ENCODE measurements at regions not wholly inside any gene's neighbourhood (a gene's known extent, or its start where the extent isn't known, plus 50 kb on each side); places are given as distances from the start of the nearest gene placed in this dataset.
"Not testable (repeated sequence)": the region's sequence is repeated elsewhere in the genome, so short reads cannot be mapped to it uniquely, and the experiment has no call there.

- DNase-seq: no peak
These were observed 150.9 kb upstream of the KLF6 start for GRCh38 chr10:3935933-3936359.

DNA sequence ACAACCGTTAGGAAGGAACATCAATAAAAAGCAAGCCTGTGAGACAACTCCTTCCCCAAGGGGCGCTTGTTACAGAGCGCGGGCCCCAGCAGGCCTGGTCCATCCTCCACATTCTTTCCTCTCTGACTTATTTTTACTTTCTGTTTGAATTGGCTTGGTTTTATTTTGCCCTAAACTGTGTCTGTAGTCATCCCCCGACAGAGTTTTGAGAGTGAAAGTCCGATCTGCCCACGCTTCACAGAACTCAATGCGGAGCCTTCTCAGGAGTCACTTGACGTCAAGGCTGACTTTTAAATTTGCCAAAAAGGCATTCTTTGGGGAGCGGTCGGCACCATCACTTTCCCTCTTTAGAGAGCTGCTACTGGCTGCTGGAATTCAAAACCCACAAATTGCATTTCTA, 150.1 kb upstream of the KLF6 start:
- peak; percentile 86 for DNase-seq

- no peak for DNase-seq
These were observed 148.7 kb upstream of the KLF6 start for GRCh38 chr10:3933733-3934132.

DNA sequence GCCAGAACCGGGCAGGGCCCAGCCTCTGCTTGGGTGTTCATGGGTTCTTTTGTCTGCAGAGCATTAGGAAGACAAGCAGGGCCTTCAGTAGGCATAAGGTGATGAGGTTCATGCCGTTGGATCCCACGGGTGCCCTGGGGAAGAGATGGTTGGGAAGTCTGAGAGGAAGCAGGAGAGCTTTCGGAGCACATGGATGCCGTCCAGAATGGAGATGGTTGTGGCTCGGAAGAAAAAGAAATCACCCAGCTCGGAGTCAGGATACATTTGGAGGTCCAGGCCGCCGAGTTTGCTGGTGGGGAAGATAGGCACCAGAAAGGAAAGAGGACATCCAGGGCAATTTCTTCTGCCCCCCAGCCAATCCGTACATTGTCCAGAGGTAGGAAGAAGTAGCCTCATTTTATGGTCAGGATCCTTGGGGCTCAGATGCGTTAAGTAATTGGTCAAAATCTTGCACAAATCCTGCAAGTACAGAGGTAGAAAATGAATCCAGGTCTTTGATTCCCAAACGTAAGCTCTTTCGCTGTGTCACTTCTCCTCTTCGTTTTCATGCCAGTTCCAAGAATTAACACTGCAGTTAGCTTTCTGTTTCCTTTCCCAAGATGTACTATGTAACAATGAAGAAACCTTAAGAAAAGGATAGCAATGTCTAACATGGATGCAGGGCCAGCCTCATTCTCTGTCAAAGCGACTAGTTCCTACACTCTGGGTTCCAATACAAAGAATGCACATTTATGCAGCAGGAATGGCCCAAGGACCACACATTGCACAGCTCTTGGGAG, 147.8 kb upstream of the KLF6 start:
- no peak for DNase-seq

DNA sequence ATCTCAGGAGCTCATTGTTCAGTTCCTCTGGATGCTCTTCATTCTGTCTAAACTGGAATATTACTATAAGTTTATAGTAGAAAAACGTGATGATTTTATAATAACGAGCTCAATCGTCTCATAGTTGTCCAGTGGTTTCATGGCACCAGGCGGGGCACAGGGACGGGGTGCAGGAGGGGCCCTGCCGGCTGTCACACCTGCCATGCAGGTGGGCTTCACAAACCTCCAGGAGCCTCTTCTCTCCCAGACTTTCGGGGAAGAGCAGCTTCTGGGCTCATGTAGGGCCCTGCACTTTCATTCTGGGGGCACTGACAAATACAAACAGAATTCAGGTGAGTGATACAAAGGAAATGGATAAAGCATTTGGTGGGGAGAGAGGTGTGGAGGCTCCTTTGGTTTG, 146.9 kb upstream of the KLF6 start:
- DNase-seq: no peak

GRCh38 chr10:3931224-3931623, 146.2 kb upstream of the KLF6 start:
- no peak for DNase-seq

DNA sequence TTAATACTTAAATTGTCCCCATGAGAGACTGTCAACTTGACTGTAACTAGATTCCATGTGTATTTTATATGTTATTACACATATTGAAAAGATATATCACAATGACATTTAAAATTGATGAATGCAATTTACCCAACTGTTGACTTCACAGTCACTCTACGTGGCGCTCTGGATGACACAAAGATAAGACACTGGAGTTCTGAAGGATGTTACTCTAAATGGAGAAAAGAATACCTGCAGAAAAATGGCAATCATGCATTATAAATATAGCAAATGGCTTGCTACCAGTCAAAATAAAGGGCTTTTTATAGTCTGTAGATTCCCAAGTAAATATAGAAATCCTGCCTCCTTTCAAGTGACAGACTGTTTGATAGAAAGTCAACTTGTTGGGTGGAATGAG, 143.6 kb upstream of the KLF6 start:
- DNase-seq: no peak

DNA sequence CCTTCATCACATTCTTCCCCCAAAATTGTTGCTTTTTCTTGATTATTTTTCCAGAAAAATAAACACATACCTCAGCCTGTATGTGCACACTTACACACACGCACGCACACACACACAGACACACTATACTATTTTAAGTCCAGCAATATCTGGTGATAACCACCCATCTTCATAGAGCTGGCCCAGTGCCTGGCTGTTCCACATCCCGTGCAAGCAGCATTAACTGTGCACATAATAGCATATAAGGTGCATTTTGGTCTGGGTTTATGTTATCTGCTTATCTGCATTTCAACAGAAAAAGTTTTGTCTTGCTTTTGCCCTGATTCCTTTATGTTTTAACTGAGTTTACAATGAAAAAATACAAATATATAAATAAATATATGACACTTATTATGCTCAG, 143.1 kb upstream of the KLF6 start:
- DNase-seq: no peak

GRCh38 chr10:3926675-3927525, 141.9 kb upstream of the KLF6 start:
- DNase-seq: no peak

DNA sequence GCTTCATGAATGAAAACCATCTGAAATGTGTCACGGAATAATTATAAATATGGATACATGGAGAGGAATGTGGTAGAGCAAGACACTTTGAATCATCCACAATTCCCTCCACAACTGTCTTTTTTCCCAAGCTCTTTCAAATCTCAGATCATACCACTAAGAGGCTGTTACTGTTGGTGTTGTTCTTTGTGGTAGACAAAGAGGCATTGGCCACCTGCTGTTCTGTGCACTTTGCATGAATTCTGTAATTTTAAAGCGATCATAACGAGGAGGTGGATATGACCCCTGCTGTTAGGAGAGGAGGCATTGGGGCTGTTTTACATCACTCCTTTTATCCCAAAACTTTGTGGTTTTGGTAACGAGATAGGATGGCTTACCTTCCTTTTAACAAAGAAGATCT, 141.2 kb upstream of the KLF6 start:
- DNase-seq: no peak

DNA sequence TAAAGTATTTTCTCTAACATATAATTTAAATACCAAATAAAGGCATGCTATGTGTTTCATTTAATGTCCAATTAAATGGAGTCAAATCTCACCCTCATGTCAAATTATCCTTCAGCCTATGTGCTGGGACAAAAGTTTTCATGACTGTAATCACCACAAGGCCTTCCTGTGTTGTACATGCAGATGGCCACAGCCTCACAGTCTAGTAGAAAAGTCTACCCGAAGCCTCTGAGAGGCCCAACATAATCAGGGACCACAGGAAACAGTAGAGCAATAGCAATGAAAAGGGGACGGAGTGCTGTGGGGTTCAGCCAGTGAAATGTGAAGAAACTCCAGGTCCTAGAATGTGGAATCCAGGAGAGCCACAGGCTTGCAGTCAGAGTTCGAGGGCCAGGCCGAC, 140.2 kb upstream of the KLF6 start:
- DNase-seq: no peak

- DNase-seq: no peak
These were observed 139.3 kb upstream of the KLF6 start for GRCh38 chr10:3924344-3924743.

DNA sequence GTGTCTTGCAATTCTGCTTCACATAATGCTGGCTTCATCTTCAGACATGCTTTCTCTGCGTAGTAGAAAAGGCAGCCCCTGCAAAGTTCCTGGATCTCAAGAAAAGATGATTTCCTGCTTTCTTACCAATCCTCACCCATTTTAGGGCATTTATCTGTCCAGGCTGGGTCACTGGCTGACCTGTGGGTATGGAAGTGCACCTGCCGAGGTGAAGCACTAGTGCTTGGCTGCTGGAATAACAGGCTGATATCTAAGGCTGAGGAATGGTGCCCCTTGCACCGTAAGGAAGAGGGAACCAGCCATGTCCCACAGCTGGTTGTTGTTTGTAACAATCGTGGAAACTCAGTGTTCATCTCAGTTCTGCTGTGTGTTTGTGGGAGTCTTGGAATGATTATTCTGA, 138.0 kb upstream of the KLF6 start:
- no peak for DNase-seq

DNA sequence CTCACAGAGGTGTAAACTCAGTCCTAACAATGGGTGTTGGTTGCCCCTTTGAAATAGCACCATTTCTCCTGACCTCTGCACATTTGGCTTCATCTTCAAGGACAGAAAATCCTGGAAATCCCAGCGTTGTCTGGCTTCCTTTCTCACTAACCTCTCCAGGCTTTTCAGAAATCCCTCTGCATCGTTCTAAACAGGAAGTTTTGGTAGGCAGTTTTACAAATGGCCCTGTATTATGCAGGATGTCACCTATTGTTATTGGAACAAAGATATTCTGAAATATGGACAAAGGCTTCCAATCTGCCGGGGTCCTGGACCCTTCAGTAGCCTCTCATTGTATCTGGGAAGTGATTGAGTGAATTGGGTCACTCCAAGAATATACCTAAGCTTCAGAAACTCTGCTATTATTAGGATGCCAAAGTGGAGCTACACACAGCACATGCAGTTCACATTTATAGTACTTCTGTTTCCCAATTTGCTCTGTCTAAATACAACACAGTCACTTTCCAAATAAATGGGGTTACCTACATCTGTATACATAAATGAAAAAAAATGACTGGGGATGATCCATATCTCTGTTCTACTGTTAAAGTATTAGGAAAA, 134.8 kb upstream of the KLF6 start:
- no peak for DNase-seq

DNA sequence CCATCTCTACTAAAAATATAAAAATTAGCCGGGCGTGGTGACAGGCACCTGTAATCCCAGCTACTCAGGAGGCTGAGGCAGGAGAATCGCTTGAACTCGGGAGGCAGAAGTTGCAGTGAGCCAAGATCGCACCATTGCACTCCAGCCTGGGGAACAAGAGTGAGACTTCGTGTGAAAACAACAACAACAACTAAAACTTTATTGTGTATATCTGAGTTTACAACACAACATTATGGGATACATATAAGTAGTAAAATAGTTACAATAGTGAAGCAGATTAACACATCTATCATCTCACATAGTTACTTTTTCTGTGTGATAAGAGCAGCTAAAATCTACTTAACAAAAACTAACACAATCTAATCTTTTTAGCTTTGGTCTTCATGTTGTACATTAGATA, 132.4 kb upstream of the KLF6 start:
- DNase-seq: not testable (repeated sequence)

DNA sequence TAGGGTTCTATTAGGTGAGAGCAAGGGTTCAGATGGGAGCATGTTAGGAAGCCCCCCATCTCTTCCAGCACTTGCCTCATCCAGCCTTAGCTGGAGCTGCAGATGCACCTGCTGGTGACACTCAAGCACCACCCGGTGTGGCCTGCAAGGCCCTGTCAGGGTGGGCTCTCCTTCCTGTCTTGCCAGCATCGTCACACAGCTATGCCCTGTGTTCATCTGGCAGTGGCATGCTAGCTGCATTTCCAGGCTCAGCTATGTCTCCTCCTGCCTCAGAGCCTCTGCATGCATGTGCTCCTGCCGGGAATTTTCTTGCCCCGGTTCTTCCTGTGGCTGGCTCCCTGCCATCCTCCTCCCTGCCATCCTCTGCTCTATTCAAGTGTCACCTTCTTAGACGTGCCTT, 129.7 kb upstream of the KLF6 start:
- no peak for DNase-seq

GRCh38 chr10:3911713-3912442, 126.9 kb upstream of the KLF6 start:
- no peak for DNase-seq

DNA sequence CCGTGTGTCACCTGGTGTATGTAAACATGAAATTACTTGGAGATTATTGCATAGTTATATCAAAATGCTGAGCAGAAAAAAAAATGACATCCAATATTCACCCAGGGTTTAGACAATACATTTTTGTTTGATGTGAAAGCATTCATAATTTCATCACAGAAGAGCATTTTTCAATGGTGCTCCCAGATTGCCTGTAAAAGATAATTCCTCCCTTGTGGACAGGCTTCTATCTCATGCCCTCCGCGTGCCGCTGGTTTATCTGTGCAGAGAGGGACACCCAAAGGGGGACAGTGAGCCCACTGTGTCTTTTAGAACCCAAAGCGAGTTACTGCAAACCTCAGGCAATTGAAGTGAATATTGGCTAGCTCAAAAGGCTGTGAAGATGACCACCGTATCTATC, 126.2 kb upstream of the KLF6 start:
- no peak for DNase-seq

DNA sequence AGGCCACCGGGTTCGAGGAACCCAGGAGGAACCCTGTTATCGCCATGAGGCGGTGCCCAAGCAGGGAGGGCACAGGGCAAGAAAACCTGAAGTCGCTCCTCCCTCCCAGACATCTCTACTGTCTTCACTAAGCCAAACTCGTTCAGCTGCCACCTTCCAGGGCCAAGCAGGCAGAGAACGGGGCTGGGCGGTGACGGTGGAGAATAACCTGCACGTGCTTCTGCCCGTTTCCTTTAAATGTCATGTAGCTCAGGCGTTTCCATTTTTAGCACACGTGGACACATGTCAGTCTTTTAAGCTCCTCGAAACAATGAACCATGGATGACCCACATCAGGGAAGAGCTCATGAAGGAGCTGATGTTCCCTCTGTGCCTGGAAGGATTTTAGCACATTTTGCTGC, 124.3 kb upstream of the KLF6 start:
- DNase-seq: no peak

DNA sequence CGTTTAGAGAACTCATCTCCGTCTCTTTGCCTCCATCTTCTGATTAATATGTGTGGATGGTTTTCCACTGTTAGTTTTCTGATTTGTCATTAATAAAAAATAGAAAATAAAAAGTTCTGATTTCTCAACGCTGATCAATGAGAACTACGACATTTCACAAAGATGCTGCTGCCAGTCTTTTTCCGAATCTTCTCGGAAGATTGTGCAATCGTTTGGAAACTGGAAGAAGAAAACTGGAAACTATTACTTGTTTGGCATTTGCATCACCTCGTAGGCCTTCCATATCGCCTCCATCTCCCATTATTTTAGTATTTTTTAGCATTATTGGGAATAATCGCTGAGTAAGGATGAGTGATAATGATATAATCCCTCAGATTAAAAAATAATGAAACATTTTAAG, 123.2 kb upstream of the KLF6 start:
- DNase-seq: no peak

DNA sequence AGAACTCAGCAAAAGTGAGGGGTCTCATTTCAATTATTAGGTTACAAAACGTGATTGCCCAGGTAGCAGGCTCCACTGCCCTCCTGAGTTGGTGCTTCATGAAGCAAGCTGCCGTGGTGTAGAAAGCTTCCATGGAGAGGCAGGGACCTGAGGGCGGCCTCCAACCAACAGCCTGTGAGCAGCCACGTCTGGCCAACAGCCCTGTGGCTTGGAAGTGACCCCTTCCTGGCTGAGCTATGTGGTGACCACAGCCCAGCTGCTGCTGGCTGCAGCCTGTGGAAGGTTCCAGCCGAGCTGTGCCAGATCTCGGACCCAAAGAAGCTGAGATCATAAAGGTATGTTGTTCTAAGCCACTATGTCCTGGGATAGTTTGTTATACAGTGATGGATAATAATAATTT, 122.5 kb upstream of the KLF6 start:
- no peak for DNase-seq

DNA sequence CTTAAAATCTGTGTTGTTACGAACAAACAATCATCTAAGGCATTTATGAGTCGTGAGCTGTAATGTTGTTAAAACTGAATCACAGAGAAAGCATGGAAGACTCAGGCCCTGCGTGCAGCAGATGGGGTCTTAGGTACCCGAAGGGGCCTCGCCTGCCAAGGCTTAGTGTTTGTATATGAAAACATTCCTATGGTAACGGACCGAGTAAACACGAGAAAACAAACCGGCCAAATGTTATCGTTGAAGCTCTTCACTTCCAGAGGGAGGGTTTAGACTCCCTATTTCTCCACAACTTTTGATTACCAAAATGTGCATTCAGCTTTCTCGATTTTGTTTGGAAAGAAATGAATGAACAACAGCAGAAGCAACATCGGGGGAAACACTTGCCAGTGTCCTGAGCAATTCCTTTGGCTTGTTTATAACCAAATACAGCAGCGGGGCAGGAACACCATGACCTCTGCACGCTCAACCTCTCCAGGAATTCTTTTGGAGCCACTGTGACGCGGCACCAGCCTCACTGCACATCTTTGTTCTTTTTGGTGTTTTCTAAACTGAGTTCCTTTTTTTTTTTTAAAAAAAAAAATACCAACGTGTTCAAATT, 121.6 kb upstream of the KLF6 start:
- no peak for DNase-seq

DNA sequence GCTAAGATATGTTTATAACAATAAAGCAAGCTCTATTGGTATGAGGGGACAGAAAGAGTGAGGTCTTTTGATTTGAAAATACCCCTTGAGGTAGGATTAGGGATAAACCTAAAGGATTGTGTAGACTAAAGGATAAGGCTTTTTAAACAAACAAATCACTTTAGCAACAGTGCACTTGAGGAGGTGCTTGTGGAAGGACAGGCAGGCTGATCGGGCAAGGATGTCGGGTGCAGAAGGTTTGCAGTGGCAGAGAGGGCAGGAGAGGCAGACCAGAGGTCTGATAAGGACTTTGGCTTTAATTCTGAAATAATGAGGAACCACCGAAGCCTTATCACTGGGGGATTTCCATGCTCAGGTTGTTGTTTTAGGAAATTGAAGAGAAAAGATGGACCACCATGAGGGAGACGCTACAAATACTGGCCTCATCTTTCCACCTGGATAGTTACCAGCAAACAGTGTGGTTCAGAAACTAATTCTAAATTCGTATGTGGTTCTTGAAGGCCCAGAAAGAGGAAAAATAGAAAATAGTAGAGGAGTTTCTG, 119.5 kb upstream of the KLF6 start:
- no peak for DNase-seq

Data from stimulated activated CD4-positive, alpha-beta T cell treated with anti-CD3 and anti-CD28 coated beads, Interleukin-15, amount 100 ng/mL, for 24 hours (primary cell).